Fibroblast of the aortic adventitia (primary cell): ENCODE measurements at regions not wholly inside any gene's neighbourhood (a gene's known extent, or its start where the extent isn't known, plus 50 kb on each side); places are given as distances from the start of the nearest gene placed in this dataset.

Experiments
- DNase-seq: peaks from one replicate; pipeline ENCODE4 v3.0.0-alpha.2; 2010; ENCODE audit warnings: low read depth
- H3K4me3 ChIP-seq: 2 replicates; pipeline ENCODE4 v1.5.1; 2011; ENCODE audit warnings: low read depth, mild to moderate bottlenecking, control low read depth, low read length, moderate library complexity
- CTCF ChIP-seq: IDR thresholded peaks from 2 replicates; pipeline ENCODE4 v1.5.1; 2011; ENCODE audit warnings: mild to moderate bottlenecking, low read length, control low read depth, inconsistent platforms; ENCODE audit not compliant: insufficient read depth

- no peak for DNase-seq
- no peak for TF ChIP-seq CTCF
- H3K4me3 ChIP-seq: no peak overlapping the region
These were observed 730.0 kb upstream of the ADAMTS16 start for GRCh38 chr5:4410151-4410550.

- no peak for TF ChIP-seq CTCF
- H3K4me3 ChIP-seq: no peak overlapping the region
- DNase-seq: no peak
These were observed 728.5 kb upstream of the ADAMTS16 start for GRCh38 chr5:4411664-4412063.

GRCh38 chr5:4413996-4414395, 726.1 kb upstream of the ADAMTS16 start:
- no peak for TF ChIP-seq CTCF
- H3K4me3 ChIP-seq: no peak overlapping the region
- no peak for DNase-seq

- no peak for DNase-seq
- no peak for TF ChIP-seq CTCF
- no peak overlapping the region for H3K4me3 ChIP-seq
These were observed 722.0 kb upstream of the ADAMTS16 start for GRCh38 chr5:4418084-4418483.

GRCh38 chr5:4419281-4419680, 720.8 kb upstream of the ADAMTS16 start:
- DNase-seq: no peak
- TF ChIP-seq CTCF: no peak
- no peak overlapping the region for H3K4me3 ChIP-seq

GRCh38 chr5:4420177-4420576, 720.0 kb upstream of the ADAMTS16 start:
- TF ChIP-seq CTCF: no peak
- DNase-seq: no peak
- no peak overlapping the region for H3K4me3 ChIP-seq

GRCh38 chr5:4420681-4421080, 719.4 kb upstream of the ADAMTS16 start:
- TF ChIP-seq CTCF: no peak
- DNase-seq: no peak
- H3K4me3 ChIP-seq: no peak overlapping the region
